ENCODE measurements at regions not wholly inside any gene's neighbourhood (a gene's known extent, or its start where the extent isn't known, plus 50 kb on each side); places are given as distances from the start of the nearest gene placed in this dataset.

- DNase-seq (ENCODE audit: low read depth) = no peak
Measured at GRCh38 chr2:150267651-150268415, 219.6 kb downstream of the RND3 start.

GRCh38 chr2:150266931-150267330 is 220.5 kb downstream of the RND3 start:
- TF ChIP-seq CTCF (conservative IDR thresholded peaks at IDR 0.05; ENCODE audit: control insufficient read depth, insufficient read depth, low read depth, low read length) = no peak
- H3K4me3 ChIP-seq (ENCODE audit: control insufficient read depth, low read depth, low read length) = no peak overlapping the region
- no peak for DNase-seq (ENCODE audit: low read depth)

More at GRCh38 chr2:150267651-150268415, 219.6 kb downstream of the RND3 start:
- TF ChIP-seq CTCF (conservative IDR thresholded peaks at IDR 0.05; ENCODE audit: control insufficient read depth, insufficient read depth, low read depth, low read length) = no peak
- no peak overlapping the region for H3K4me3 ChIP-seq (ENCODE audit: control insufficient read depth, low read depth, low read length)

GRCh38 chr2:150264442-150264841 is 223.0 kb downstream of the RND3 start:
- no peak for TF ChIP-seq CTCF (conservative IDR thresholded peaks at IDR 0.05; ENCODE audit: control insufficient read depth, insufficient read depth, low read depth, low read length)
- H3K4me3 ChIP-seq (ENCODE audit: control insufficient read depth, low read depth, low read length) = no peak overlapping the region
- DNase-seq (ENCODE audit: low read depth) = no peak

GRCh38 chr2:150261691-150262090 is 225.8 kb downstream of the RND3 start:
- no peak overlapping the region for H3K4me3 ChIP-seq (ENCODE audit: control insufficient read depth, low read depth, low read length)
- no peak for TF ChIP-seq CTCF (conservative IDR thresholded peaks at IDR 0.05; ENCODE audit: control insufficient read depth, insufficient read depth, low read depth, low read length)
- DNase-seq (ENCODE audit: low read depth) = no peak

GRCh38 chr2:150260636-150261035 is 226.8 kb downstream of the RND3 start:
- H3K4me3 ChIP-seq (ENCODE audit: control insufficient read depth, low read depth, low read length) = no peak overlapping the region
- DNase-seq (ENCODE audit: low read depth) = no peak
- no peak for TF ChIP-seq CTCF (conservative IDR thresholded peaks at IDR 0.05; ENCODE audit: control insufficient read depth, insufficient read depth, low read depth, low read length)

- no peak overlapping the region for H3K4me3 ChIP-seq (ENCODE audit: control insufficient read depth, low read depth, low read length)
- TF ChIP-seq CTCF (conservative IDR thresholded peaks at IDR 0.05; ENCODE audit: control insufficient read depth, insufficient read depth, low read depth, low read length) = no peak
- no peak for DNase-seq (ENCODE audit: low read depth)
Measured at GRCh38 chr2:150259746-150260145, 227.7 kb downstream of the RND3 start.
